Fibroblast of pulmonary artery (primary cell): ENCODE measurements at regions not wholly inside any gene's neighbourhood (a gene's known extent, or its start where the extent isn't known, plus 50 kb on each side); places are given as distances from the start of the nearest gene placed in this dataset.

Source experiments
- DNase-seq: peaks from one replicate; pipeline ENCODE4 v3.0.0-alpha.2; 2010; ENCODE audit warnings: low read depth
- H3K4me3 ChIP-seq: replicated peaks from 2 replicates; pipeline ENCODE4 v1.5.1; 2011; ENCODE audit warnings: low read depth, mild to moderate bottlenecking, control low read depth, low read length, moderate library complexity
- CTCF ChIP-seq: IDR thresholded peaks from 2 replicates; pipeline ENCODE4 v1.5.1; 2011; ENCODE audit warnings: mild to moderate bottlenecking, control low read depth, low read length, inconsistent platforms; ENCODE audit errors: missing control alignments

- H3K4me3 ChIP-seq, result no peak overlapping the region
- TF ChIP-seq CTCF, result no peak
- no peak for DNase-seq
These were observed 101.1 kb downstream of the NR1D2 start for GRCh38 chr3:24046214-24046613.

GRCh38 chr3:24047513-24047912, 102.4 kb downstream of the NR1D2 start:
- no peak for DNase-seq
- no peak overlapping the region for H3K4me3 ChIP-seq
- TF ChIP-seq CTCF, result no peak

GRCh38 chr3:24048843-24049242, 103.8 kb downstream of the NR1D2 start:
- peak; percentile 24 for DNase-seq
- no peak for TF ChIP-seq CTCF
- H3K4me3 ChIP-seq, result no peak overlapping the region

- no peak for TF ChIP-seq CTCF
- H3K4me3 ChIP-seq, result no peak overlapping the region
- no peak for DNase-seq
These were observed 107.4 kb downstream of the NR1D2 start for GRCh38 chr3:24052446-24052845.

GRCh38 chr3:24058940-24059705, 114.0 kb downstream of the NR1D2 start:
- DNase-seq, result no peak
- H3K4me3 ChIP-seq, result no peak overlapping the region
- no peak for TF ChIP-seq CTCF

- no peak for TF ChIP-seq CTCF
- peak; percentile 40 for DNase-seq
- no peak overlapping the region for H3K4me3 ChIP-seq
These were observed 115.0 kb downstream of the NR1D2 start for GRCh38 chr3:24060055-24060454.

- H3K4me3 ChIP-seq, result no peak overlapping the region
- no peak for DNase-seq
- TF ChIP-seq CTCF, result no peak
These were observed 117.8 kb downstream of the NR1D2 start for GRCh38 chr3:24062916-24063315.
